Omental fat pad (tissue), 3 donors: ENCODE measurements at regions not wholly inside any gene's neighbourhood (a gene's known extent, or its start where the extent isn't known, plus 50 kb on each side); places are given as distances from the start of the nearest gene placed in this dataset.

Experiments
- ATAC-seq: fragments of 150-250 bp; one replicate; pipeline ENCODE4 v1.9.1; 2016; ENCODE audit warnings: mild to moderate bottlenecking, moderate library complexity; ENCODE audit not compliant: low FRiP score
- DNase-seq: peaks from one replicate; pipeline ENCODE4 v3.0.0-alpha.2; 2019; ENCODE audit warnings: low spot score
- CTCF ChIP-seq, 3 donors: fragments of 450-650 bp; IDR thresholded peaks; one replicate each; pipeline ENCODE4 v1.5.1; 2016 to 2017; ENCODE audit warnings: antibody characterized with exemption in 3 of 3, mild to moderate bottlenecking in 3 of 3, moderate library complexity in 2 of 3

GRCh38 chr2:60073201-60073600 is 480.3 kb downstream of the BCL11A start:
- no peak for ATAC-seq
- no peak for DNase-seq
- no peak for TF ChIP-seq CTCF (IDR thresholded peaks at IDR 0.05)

DNA sequence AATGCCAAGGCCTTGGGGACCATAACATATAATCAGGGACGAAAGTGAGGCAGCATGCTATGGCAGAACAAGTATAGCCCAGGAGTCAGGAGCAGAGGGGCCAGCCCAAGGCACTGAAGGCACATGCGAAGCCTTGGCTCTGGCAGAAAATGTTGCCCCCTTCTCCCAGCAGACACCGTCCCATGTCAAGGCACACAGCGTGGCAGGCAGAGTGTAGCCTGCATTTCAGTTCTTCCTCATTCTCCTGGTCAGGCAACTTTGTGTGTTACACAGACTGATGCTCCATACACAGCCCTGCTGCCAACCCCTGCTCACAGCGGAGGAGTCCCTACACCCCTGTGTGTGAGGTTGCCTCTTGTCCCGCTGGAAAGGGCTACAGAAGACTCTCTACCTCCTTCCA is 480.8 kb downstream of the BCL11A start:
- TF ChIP-seq CTCF (IDR thresholded peaks at IDR 0.05), result no peak
- DNase-seq (no peak), ATAC-seq (no peak)

- no peak for TF ChIP-seq CTCF (IDR thresholded peaks at IDR 0.05)
- ATAC-seq (no peak), DNase-seq (no peak)
Measured at GRCh38 chr2:60071490-60071831, 482.0 kb downstream of the BCL11A start.

GRCh38 chr2:60070736-60071489 is 482.5 kb downstream of the BCL11A start:
- DNase-seq, result no peak
- TF ChIP-seq CTCF (IDR thresholded peaks at IDR 0.05), result no peak
- no peak for ATAC-seq

- TF ChIP-seq CTCF (IDR thresholded peaks at IDR 0.05), result no peak
- ATAC-seq, result no peak
- DNase-seq, result no peak
Measured at GRCh38 chr2:60070196-60070595, 483.3 kb downstream of the BCL11A start.

DNA sequence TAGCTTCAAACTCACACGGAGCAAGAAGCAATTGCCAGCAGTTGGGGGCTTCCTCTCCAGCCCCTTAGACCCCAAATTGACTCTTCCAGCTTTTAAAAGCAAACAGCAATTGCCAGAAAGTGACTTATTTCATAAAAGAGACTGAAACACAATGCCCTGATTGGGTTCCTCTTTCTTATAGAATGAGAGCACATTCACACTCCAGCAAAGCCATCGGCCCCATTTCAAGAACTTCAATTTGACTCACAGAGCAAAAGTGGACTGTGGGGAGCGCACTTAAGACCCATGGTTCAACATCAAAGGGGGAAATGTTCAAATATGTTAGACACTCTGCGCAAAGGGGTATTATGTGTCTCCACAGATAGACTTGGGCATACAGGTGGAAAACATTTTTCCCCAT is 484.7 kb downstream of the BCL11A start:
- no peak for TF ChIP-seq CTCF (IDR thresholded peaks at IDR 0.05)
- ATAC-seq (no peak), DNase-seq (no peak)

- ATAC-seq, result no peak
- TF ChIP-seq CTCF (IDR thresholded peaks at IDR 0.05), result no peak
- DNase-seq, result no peak
Measured at GRCh38 chr2:60067006-60067405, 486.4 kb downstream of the BCL11A start.
